GM19455 (cell line): ENCODE measurements at regions not wholly inside any gene's neighbourhood (a gene's known extent, or its start where the extent isn't known, plus 50 kb on each side); places are given as distances from the start of the nearest gene placed in this dataset.
"Not testable (repeated sequence)": the region's sequence is repeated elsewhere in the genome, so short reads cannot be mapped to it uniquely, and the experiment has no call there.

ENCODE experiments used
- ATAC-seq: cut with Tn5 transposase; IDR thresholded peaks from one replicate; pipeline ENCODE4 v1.9.1; 2021; ENCODE audit not compliant: unreplicated experiment

DNA sequence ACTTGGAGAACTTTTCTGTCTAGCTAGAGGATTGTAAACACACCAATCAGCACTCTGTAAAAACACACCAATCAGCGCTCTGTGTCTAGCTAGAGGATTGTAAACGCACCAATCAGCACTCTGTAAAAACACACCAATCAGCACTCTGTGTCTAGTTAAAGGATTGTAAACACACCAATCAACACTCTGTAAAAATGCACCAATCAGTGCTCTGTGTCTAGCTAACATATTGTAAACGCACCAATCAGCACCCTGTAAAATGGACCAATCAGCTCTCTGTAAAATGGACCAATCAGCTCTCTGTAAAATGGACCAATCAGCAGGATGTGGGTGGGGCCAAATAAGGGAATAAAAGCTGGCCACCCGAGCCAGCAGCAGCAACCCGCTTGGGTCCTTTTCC, 91.1 kb upstream of the KRAS start:
- not testable (repeated sequence) for ATAC-seq

DNA sequence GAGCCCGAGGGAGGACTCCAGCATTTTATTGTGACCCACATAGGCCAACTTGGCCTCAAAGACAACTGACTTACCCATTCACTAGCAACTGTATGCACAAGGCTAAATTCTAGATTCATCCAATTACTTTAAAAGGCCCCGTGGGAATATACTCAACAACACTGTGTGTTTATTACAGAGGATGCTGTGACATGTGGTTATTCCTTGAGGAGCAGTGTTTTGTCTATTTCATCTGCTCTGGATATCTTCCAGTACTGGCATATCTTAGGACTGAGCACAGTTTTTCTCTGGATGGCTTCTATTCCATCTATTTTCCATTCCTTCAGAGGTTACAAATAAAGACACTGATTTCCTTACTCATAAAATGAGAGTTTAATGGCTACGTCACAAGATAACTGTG, 87.2 kb upstream of the KRAS start:
- ATAC-seq: no peak

GRCh38 chr12:25332143-25332542, 81.4 kb upstream of the KRAS start:
- peak; percentile 91 for ATAC-seq

GRCh38 chr12:25328072-25328712, 77.5 kb upstream of the KRAS start:
- no peak for ATAC-seq

DNA sequence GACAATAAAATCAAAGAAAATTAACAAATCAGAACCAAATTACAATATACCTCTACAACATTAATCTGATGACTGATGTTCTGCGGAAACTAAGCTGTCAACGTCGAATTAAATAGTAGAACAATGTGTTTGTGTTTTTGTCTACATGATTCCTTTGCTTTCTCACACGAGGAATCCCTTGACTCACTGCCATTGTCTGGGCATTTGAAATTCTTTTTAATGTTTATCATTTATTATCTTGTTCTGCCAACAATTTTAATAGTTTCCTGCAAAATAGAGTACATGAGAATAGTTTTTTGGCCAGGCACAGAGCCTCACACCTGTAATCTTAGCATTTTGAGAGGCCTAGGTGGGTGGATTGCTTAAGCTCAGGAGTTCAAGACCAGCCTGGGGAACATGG, 76.6 kb upstream of the KRAS start:
- no peak for ATAC-seq

GRCh38 chr12:25326326-25326725, 75.6 kb upstream of the KRAS start:
- no peak for ATAC-seq

GRCh38 chr12:25324861-25325260, 74.1 kb upstream of the KRAS start:
- no peak for ATAC-seq

DNA sequence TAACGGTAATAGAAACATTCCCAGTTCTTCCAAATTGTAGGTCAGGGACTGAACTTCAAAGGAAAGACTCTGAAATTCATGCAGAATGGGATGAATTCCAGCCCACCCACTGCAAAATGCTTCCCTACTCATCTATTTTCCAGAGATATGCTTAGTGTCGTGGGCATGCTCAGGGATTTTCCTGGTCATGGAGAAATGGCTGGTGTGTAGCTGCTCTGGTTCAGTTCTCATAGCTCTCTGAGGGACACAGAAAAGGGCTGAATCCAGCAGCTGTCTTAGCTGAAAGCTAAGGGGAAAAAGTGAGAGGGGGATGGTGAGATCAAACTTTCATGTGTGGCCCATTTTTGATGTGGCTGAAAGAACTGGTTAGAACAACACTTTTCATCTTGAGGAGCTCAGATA, 72.9 kb upstream of the KRAS start:
- ATAC-seq: no peak

- ATAC-seq: no peak
These were observed 72.3 kb upstream of the KRAS start for GRCh38 chr12:25322918-25323531.

- no peak for ATAC-seq
These were observed 71.6 kb upstream of the KRAS start for GRCh38 chr12:25322351-25322750.

- ATAC-seq: no peak
These were observed 71.0 kb upstream of the KRAS start for GRCh38 chr12:25321772-25322171.

- ATAC-seq: peak; percentile 56
These were observed 69.6 kb upstream of the KRAS start for GRCh38 chr12:25320123-25321006.

DNA sequence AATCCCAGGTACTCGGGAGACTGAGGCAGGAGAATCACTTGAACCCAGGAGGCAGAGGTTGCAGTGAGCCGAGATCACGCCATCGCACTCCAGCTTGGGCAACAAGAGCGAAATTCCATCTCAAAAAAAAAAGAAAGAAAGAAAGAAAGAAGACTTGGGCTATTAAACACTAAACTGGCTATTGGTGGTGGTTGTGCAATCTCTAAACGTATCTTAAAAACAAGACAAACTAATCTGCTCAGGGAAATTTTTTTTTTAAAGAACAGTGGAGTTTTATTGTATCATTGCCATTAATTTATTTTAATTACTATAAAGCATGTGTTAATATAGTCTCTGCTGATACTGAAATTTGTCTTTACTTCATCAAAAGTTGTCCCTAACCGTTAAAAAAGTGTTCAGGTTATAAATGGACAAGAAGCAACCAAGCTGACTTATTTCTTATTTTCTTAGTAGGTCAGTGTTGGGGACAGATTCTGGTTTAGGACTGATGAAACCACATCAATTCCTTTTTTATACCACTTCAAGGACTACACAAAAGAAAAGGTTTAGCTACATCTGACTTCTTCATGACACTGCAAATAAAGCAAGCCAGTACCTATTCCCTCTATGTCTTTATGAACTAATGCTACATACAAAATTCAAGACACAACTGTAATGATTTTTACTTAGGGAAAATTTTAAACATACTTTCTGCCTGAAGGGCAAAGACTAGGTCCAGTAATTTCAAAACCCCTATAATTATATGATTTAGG, 68.7 kb upstream of the KRAS start:
- ATAC-seq: peak; percentile 9

DNA sequence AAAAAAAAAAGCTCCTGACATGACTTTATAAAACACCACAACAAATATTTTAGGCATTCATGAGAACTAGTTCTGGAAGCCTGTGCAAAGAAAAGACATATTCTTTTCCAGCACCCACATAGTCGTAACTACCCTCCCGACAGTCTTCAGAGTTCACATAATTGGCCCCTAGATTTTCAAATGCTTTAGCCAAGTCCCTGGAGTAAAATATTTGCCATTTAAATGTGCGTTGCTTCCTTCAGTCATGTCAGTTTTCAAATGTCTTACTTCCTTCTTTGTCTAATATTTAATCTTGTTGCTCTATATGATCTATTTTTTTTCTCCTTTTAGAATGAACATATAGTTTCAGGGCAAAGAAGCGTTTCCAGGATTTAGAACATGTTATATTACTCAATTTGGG, 66.8 kb upstream of the KRAS start:
- no peak for ATAC-seq

DNA sequence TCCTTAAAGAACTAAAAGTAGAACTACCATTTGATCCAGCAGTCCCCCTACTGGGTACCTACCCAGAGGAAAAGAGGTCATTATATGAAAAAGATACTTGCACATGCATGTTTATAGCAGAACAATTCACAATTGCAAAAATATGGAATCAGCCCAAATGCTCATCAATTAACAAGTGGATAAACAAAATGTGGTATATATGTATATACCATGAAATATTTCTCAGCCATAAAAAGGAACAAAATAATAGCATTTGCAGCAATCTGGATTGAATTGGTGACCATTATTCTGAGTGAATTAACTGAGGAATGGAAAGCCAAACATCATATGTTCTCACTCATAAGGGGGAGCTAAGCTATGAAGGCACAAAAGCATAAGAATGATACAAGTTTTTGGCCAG, 64.7 kb upstream of the KRAS start:
- ATAC-seq: no peak

- ATAC-seq: not testable (repeated sequence)
These were observed 62.7 kb upstream of the KRAS start for GRCh38 chr12:25313266-25313990.

DNA sequence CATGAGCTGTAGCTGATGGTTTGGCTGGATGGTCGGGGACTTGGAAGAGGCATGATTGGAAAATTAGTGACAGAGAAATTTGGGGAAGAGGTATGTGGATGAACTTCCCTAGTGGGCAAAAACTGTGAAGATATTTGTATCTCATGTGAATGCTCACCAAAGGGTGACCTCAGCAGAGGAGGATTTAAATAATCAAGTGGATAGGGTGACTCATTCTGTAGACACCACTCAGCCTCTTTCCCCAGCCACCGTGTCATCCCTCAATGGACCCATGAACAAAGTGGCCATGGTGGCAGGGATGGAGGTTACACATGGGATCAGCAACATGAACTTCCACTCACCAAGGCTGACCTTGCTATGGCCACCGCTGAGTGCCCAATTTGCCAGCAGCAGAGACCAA, 60.8 kb upstream of the KRAS start:
- ATAC-seq: no peak

- ATAC-seq: not testable (repeated sequence)
These were observed 59.3 kb upstream of the KRAS start for GRCh38 chr12:25310071-25310470.

DNA sequence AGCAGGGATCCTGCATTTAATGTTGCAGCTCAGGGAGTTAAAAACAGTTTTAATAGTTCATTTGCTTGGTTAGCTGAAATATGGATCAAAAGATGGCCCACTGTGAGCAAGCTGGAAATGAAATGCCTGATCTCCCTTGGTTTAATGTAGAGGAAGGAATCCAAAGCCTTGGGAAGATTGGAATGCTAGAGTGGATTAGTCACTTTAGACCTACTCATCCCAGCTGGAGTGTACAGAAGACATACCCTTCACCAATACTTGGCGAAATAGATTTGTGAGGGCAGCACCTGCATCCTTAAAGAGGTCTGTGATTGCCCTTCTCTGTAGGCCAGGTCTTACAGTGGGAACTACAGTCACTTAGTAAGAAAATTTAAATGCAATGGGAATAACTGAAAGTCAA, 58.0 kb upstream of the KRAS start:
- ATAC-seq: no peak

DNA sequence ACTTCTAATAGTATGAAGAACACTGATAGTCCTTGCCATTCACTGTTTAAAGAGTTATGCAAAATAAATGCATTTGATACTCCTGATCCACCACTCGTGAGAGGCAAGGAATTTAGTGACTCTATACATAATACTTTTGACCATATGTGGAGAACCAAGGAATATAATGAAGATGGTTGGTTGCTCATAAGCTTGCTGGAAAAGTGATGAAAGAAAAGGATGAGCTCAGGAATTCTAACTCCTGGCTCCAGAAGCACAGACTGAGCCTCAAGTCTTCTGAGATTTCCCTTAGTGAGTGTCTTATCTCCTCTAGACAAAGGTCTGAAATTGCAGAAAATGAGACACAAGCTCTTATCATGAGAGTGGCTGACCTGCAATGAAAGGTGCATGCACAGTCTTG, 57.1 kb upstream of the KRAS start:
- ATAC-seq: no peak

- ATAC-seq: no peak
These were observed 51.1 kb upstream of the KRAS start for GRCh38 chr12:25301798-25302197.
